ENCODE measurements at regions not wholly inside any gene's neighbourhood (a gene's known extent, or its start where the extent isn't known, plus 50 kb on each side); places are given as distances from the start of the nearest gene placed in this dataset.

- TF ChIP-seq IRF3 (IDR thresholded peaks at IDR 0.05) (no peak), SUZ12 (IDR thresholded peaks at IDR 0.05; ENCODE audit: unreplicated experiment) (no peak), RAD21 (IDR thresholded peaks at IDR 0.05; ENCODE audit: insufficient read depth, low read depth, low read length) (no peak), SUPT20H (IDR thresholded peaks at IDR 0.05; ENCODE audit: borderline replicate concordance, control insufficient read depth, low read depth, low read length) (no peak)
Measured at GRCh38 chr4:123317211-123317610, 79.4 kb upstream of the SPRY1 start (continued).

GRCh38 chr4:123319639-123320038 is 77.0 kb upstream of the SPRY1 start:
- no peak overlapping the region for H3K4me3 ChIP-seq
- no peak overlapping the region for H2AFZ ChIP-seq (ENCODE audit: control insufficient read depth, low read depth, low read length)
- DNase-seq (ENCODE audit: low read depth, low spot score) (no peak), ATAC-seq (no peak), FAIRE-seq (no peak)
- in situ Hi-C loops (cut with MboI): no loop called here
- ChIA-PET RAD21 (ENCODE audit: unreplicated experiment) (no interaction called here), CTCF (no interaction called here), POLR2A (no interaction called here), SMC1A (ENCODE audit: uncharacterized antibody, unreplicated experiment) (no interaction called here)
- H3K4me1 ChIP-seq (ENCODE audit: control insufficient read depth, insufficient read depth, low read length): peaks cover 2% of the 10 kb centered on the region; the same call in 1 of the 2 replicates
- 53% methylated on average over 2 of the region's 2 CpGs for WGBS (ENCODE audit: insufficient coverage, insufficient replicate concordance, low lambda C conversion rate, missing lambda C conversion rate)
- H3K9ac ChIP-seq (ENCODE audit: control insufficient read depth, insufficient read depth, low read length): no peak overlapping the region
- no TSS peak for BruUV-seq (replicated peaks)
- no peak overlapping the region for H3K4me2 ChIP-seq (ENCODE audit: control insufficient read depth, insufficient read depth)
- no peaks in the 10 kb centered on the region; the same call in 1 of the 3 replicates for H3K9me3 ChIP-seq (replicated peaks; ENCODE audit: control insufficient read depth, insufficient read depth, low read length)
- no peaks in the 10 kb centered on the region for H3K36me3 ChIP-seq (ENCODE audit: control insufficient read depth in 2 of 2, insufficient read depth in 2 of 2, low read length in 1 of 2)
- intact Hi-C loops (cut with micrococcal nuclease; ENCODE audit: unreplicated experiment): no loop called here
- no peaks in the 10 kb centered on the region for H4K20me1 ChIP-seq (ENCODE audit: control insufficient read depth, insufficient read depth)
- no peaks in the 10 kb centered on the region for H3K27me3 ChIP-seq (replicated peaks in 1 of 2; ENCODE audit: control insufficient read depth in 2 of 2, insufficient read depth in 2 of 2, low read length in 1 of 2)
- H3K79me2 ChIP-seq (ENCODE audit: control insufficient read depth, insufficient read depth, low read length): no peaks in the 10 kb centered on the region
- no peak overlapping the region for H3K27ac ChIP-seq (ENCODE audit: control insufficient read depth, insufficient read depth)
- TF ChIP-seq RCOR1 (conservative IDR thresholded peaks at IDR 0.05; ENCODE audit: low read depth, low read length): no peak
- TF ChIP-seq RBBP5 (conservative IDR thresholded peaks at IDR 0.05): no peak
- TF ChIP-seq ZBTB11 (CRISPR knock-in tag; IDR thresholded peaks at IDR 0.05): no peak
- no peak for TF ChIP-seq SKIL (IDR thresholded peaks at IDR 0.05; ENCODE audit: low read depth, poor library complexity, severe bottlenecking)
- TF ChIP-seq EP300 (IDR thresholded peaks at IDR 0.05; ENCODE audit: borderline replicate concordance in 1 of 2, control insufficient read depth in 1 of 2, low read depth in 2 of 2, low read length in 2 of 2): no peak
- TF ChIP-seq PBX3 (IDR thresholded peaks at IDR 0.05; ENCODE audit: insufficient replicate concordance, low read depth, low read length): no peak
- no peak for TF ChIP-seq NFYB (IDR thresholded peaks at IDR 0.05; ENCODE audit: insufficient read depth, low read depth, low read length)
- TF ChIP-seq YY1 (IDR thresholded peaks at IDR 0.05; ENCODE audit: low read depth, low read length): no peak
- no peak for TF ChIP-seq BHLHE40 (IDR thresholded peaks at IDR 0.05; ENCODE audit: borderline replicate concordance in 1 of 2, low read depth in 2 of 2, low read length in 1 of 2)
- TF ChIP-seq DPF2 (IDR thresholded peaks at IDR 0.05): no peak
- no peak for TF ChIP-seq ZNF207 (IDR thresholded peaks at IDR 0.05; ENCODE audit: borderline replicate concordance)
- no peak for TF ChIP-seq YBX1 (IDR thresholded peaks at IDR 0.05)
